ENCODE measurements at regions not wholly inside any gene's neighbourhood (a gene's known extent, or its start where the extent isn't known, plus 50 kb on each side); places are given as distances from the start of the nearest gene placed in this dataset.

DNA sequence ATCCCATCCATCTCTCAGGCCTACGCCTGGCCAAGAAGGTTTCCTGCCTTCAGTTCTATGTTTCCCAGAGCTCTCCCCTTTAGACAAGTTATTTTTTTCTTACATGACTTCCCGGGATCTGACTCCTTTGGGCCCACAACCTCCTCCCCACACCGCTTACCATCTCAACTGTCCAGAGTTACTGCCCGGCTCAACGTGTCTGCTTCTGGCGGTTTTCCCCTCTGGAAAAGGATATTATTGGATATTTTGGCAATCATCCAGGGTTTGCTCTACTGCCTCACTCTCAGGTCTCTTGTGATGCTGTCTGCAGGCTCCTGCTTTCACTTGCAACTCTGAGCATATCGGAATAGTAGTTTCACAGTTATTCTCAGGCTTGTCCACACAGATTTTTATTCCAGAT is 318.2 kb upstream of the CAMK1G start:
- Mint-ChIP-seq H3K4me3 (no peak overlapping the region), H3K27ac (no peak overlapping the region), H3K27me3 (ENCODE audit: insufficient read depth) (peaks cover 5% of the 10 kb centered on the region), H3K4me1 (ENCODE audit: low read depth) (peaks cover 18% of the 10 kb centered on the region), H3K9me3 (no peaks in the 10 kb centered on the region), H3K36me3 (ENCODE audit: low read depth) (no peaks in the 10 kb centered on the region)
- TF ChIP-seq, protein P1, sequence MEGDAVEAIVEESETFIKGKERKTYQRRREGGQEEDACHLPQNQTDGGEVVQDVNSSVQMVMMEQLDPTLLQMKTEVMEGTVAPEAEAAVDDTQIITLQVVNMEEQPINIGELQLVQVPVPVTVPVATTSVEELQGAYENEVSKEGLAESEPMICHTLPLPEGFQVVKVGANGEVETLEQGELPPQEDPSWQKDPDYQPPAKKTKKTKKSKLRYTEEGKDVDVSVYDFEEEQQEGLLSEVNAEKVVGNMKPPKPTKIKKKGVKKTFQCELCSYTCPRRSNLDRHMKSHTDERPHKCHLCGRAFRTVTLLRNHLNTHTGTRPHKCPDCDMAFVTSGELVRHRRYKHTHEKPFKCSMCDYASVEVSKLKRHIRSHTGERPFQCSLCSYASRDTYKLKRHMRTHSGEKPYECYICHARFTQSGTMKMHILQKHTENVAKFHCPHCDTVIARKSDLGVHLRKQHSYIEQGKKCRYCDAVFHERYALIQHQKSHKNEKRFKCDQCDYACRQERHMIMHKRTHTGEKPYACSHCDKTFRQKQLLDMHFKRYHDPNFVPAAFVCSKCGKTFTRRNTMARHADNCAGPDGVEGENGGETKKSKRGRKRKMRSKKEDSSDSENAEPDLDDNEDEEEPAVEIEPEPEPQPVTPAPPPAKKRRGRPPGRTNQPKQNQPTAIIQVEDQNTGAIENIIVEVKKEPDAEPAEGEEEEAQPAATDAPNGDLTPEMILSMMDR (IDR thresholded peaks at IDR 0.05), result no peak
- no peak for DNase-seq

DNA sequence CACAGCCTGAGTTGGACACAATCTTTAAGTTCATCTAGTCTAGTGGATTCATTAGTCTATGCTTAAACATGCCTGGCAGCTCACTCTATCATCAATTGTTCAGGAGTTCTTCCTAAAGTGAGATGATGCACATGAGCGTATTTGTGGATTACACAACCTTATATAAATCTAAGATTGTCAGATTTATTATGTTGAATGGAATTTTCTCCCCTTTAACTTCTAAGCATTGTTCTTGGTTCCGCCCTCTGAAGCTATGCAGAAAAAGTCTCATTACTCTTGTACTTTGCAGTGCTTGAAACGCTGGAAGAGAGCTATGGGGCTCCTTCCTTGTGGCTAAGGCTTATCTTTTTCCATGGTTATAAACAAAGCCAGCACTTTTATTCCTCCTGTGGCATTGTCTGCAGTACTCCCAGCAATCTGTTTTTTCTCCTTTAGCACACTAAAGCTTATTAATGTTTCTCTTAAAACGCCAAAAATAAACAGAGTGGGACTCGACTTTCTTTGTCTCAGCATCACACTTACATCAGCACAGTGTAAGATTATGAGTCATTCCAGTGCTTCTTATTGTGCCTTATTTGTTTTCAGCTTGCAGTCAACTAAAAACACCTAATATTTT is 316.8 kb upstream of the CAMK1G start:
- Mint-ChIP-seq H3K27ac (no peak overlapping the region), H3K36me3 (ENCODE audit: low read depth) (no peaks in the 10 kb centered on the region), H3K9me3 (no peaks in the 10 kb centered on the region), H3K4me1 (ENCODE audit: low read depth) (peaks cover 18% of the 10 kb centered on the region), H3K27me3 (ENCODE audit: insufficient read depth) (peaks cover 5% of the 10 kb centered on the region), H3K4me3 (no peak overlapping the region)
- peak; percentile 13 for DNase-seq
- TF ChIP-seq, protein P1 (IDR thresholded peaks at IDR 0.05), result no peak

DNA sequence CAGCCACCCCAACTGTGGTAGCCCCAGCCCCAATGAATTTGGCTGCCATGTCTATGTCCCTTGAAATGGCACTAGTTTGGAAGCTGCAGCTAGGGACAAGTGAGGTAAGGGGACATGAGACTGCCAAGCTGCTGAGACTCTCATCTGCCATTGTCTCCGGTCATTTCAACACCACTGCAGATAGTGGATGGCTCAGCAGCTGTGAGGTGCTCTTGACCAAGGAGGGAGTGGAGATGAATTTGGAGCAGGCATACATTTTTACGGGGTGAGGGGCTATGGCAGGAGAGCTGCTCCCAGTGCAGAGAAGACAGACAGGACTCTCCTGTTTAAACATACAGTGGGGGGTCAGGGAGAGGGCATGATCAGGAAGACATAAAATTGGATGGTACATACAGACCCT is 315.5 kb upstream of the CAMK1G start:
- H3K9me3 Mint-ChIP-seq, result no peaks in the 10 kb centered on the region
- H3K4me1 Mint-ChIP-seq (ENCODE audit: low read depth), result peaks cover 13% of the 10 kb centered on the region
- H3K36me3 Mint-ChIP-seq (ENCODE audit: low read depth), result no peaks in the 10 kb centered on the region
- TF ChIP-seq, protein P1 (IDR thresholded peaks at IDR 0.05), result no peak
- H3K4me3 Mint-ChIP-seq, result no peak overlapping the region
- no peak for DNase-seq
- H3K27me3 Mint-ChIP-seq (ENCODE audit: insufficient read depth), result peaks cover 7% of the 10 kb centered on the region
- no peak overlapping the region for H3K27ac Mint-ChIP-seq

DNA sequence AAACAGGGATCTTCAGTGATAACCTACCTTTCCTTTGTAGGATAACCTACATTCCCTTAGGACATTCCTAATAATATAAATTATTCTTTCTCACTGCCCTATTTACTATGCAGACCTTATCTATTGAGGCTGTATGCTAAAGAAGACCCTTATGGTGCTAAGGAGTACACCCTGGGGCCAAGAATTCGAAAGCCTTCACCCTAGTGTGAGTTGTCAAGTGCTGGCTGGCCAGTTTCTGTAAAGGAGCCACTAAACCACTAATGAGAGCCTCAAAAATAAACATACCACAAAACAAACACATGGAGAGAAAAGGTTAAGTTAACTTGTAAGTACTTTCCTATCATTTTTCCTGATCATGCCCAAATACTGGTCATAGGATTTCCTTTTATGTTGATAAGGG is 315.0 kb upstream of the CAMK1G start:
- TF ChIP-seq, protein P1 (IDR thresholded peaks at IDR 0.05), result no peak
- no peaks in the 10 kb centered on the region for H3K9me3 Mint-ChIP-seq
- DNase-seq, result no peak
- H3K36me3 Mint-ChIP-seq (ENCODE audit: low read depth), result no peaks in the 10 kb centered on the region
- H3K4me3 Mint-ChIP-seq, result no peak overlapping the region
- peaks cover 7% of the 10 kb centered on the region for H3K27me3 Mint-ChIP-seq (ENCODE audit: insufficient read depth)
- H3K27ac Mint-ChIP-seq, result no peak overlapping the region
- H3K4me1 Mint-ChIP-seq (ENCODE audit: low read depth), result peaks cover 13% of the 10 kb centered on the region

DNA sequence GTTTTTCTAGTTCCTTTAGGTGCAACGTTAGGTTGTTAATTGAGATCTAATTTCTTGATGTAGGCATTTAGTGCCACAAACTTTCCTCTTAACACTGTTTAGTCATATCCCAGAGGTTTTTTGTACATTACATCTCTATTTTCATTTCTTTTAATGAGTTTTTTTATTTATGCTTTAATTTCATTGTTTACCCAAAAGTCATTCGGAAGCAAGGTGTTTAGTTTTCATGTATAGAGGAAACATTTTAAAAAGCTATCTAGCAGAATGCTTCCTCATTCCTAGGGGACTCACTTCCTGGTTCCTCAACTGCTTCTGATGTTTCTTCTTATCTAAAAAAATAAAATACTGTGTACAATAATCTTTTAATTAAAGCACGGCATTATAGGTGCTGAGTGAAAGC is 307.2 kb upstream of the CAMK1G start:
- Mint-ChIP-seq H3K27ac (no peak overlapping the region), H3K4me3 (no peak overlapping the region), H3K9me3 (no peaks in the 10 kb centered on the region), H3K4me1 (ENCODE audit: low read depth) (no peaks in the 10 kb centered on the region), H3K36me3 (ENCODE audit: low read depth) (no peaks in the 10 kb centered on the region), H3K27me3 (ENCODE audit: insufficient read depth) (peaks cover 2% of the 10 kb centered on the region)
- no peak for DNase-seq
- TF ChIP-seq, protein P1 (IDR thresholded peaks at IDR 0.05), result no peak

DNA sequence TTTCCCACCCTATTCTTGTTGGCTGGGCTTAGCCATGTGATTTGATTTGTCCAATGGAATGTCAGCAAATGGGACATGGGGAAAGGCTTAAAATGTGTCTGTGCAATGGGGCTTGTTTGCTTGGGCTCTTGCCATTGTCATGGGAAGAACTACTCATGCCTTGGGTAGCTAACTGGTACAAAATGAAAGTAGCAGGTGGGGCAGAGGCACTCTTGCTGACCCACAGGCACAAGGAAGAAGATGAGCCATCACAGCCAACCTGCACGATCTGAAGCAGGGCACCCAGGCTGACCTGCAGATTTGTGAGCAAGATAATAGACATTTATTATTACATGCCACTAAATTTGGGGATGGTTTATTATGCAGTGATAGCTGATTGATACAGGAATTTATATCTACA is 305.9 kb upstream of the CAMK1G start:
- TF ChIP-seq, protein P1 (IDR thresholded peaks at IDR 0.05), result no peak
- no peak for DNase-seq
- Mint-ChIP-seq H3K36me3 (ENCODE audit: low read depth) (no peaks in the 10 kb centered on the region), H3K27ac (no peak overlapping the region), H3K27me3 (ENCODE audit: insufficient read depth) (no peaks in the 10 kb centered on the region; the same call in none of the 2 replicates), H3K4me3 (no peak overlapping the region), H3K9me3 (no peaks in the 10 kb centered on the region), H3K4me1 (ENCODE audit: low read depth) (no peaks in the 10 kb centered on the region)

Data from HFFc6 (cell line).